Stomach (tissue), 8 donors: ENCODE measurements at regions not wholly inside any gene's neighbourhood (a gene's known extent, or its start where the extent isn't known, plus 50 kb on each side); places are given as distances from the start of the nearest gene placed in this dataset.

Source experiments
- DNase-seq, 2 donors: peaks; one replicate each; pipeline versions ENCODE4 v3.0.0 to v3.0.0-alpha.2; 2013 to 2019
- H3K27ac ChIP-seq, 5 donors: fragments of 200-600 bp in 4 of 5; sonication (generic) in 4 of 5; one replicate each; pipeline ENCODE4 v1.5.1; 2013 to 2019; ENCODE audit warnings: mild to moderate bottlenecking in 1 of 5, moderate library complexity in 1 of 5
- H3K27me3 ChIP-seq, 3 donors: fragments of 200-600 bp; sonication (generic); one replicate each; pipeline ENCODE4 v1.5.1; 2017 to 2019; ENCODE audit warnings: mixed run types in 1 of 3
- H3K36me3 ChIP-seq, 4 donors: fragments of 200-600 bp; sonication (generic); 1 replicate in 3 of 4; 2 replicates in 1 of 4; pipeline ENCODE4 v1.5.1; 2016 to 2019
- H3K4me1 ChIP-seq, 4 donors: fragments of 200-600 bp; sonication (generic); one replicate each; pipeline ENCODE4 v1.5.1; 2016 to 2019
- H3K4me3 ChIP-seq, 4 donors: fragments of 200-600 bp; sonication (generic) in 3 of 4; one replicate each; pipeline ENCODE4 v1.5.1; 2016 to 2019; ENCODE audit warnings: mild to moderate bottlenecking in 1 of 4
- H3K9me3 ChIP-seq, 4 donors: fragments of 200-600 bp; sonication (generic); one replicate each; pipeline ENCODE4 v1.5.1; 2016 to 2019
- EP300 ChIP-seq: sonication (generic); formaldehyde crosslinking; IDR thresholded peaks from one replicate; pipeline ENCODE4 v1.6.1; 2017; ENCODE audit warnings: antibody characterized with exemption
- POLR2A ChIP-seq, 4 donors: fragments of 450-650 bp; IDR thresholded peaks; one replicate each; pipeline ENCODE4 v1.6.1; 2016; ENCODE audit warnings: antibody characterized with exemption in 4 of 4, control low read depth in 2 of 4, mild to moderate bottlenecking in 1 of 4, moderate library complexity in 1 of 4
- POLR2AphosphoS5 ChIP-seq, 3 donors: sonication (generic); formaldehyde crosslinking; IDR thresholded peaks; one replicate each; pipeline ENCODE4 v1.6.1; 2016; ENCODE audit warnings: antibody characterized with exemption in 3 of 3
- WGBS, 5 donors: extraction: QIAGEN DNeasy Blood & Tissue Kit in 3 of 5; methylation state at CpG; one replicate each; pipeline versions ENCODE4 v1.1.5 to v1.1.7; 2013 to 2018; 5-methylcytosine and 5-hydroxymethylcytosine counted together
- intact Hi-C: fragments of 100-400 bp; cut with DNase I; formaldehyde crosslinking; loops from one replicate; pipeline ENCODE4 v1.15.1; 2023; ENCODE audit warnings: low total_unique reads
- TF ChIP-seq, protein P1 (sequence below), 7 experiments: fragments of 450-650 bp in 4 of 7; fragments of 200-600 bp in 3 of 7; sonication (generic) in 3 of 7; IDR thresholded peaks; one replicate each; pipeline ENCODE4 v1.5.1; 2016 to 2019; ENCODE audit warnings: antibody characterized with exemption in 7 of 7, control low read depth in 2 of 7, mild to moderate bottlenecking in 1 of 7
- donor health status: healthy with polysubstance abuse.
- donor health status: Bipolar disorder and iron deficiency.
- donor health status: healthy.

DNA sequence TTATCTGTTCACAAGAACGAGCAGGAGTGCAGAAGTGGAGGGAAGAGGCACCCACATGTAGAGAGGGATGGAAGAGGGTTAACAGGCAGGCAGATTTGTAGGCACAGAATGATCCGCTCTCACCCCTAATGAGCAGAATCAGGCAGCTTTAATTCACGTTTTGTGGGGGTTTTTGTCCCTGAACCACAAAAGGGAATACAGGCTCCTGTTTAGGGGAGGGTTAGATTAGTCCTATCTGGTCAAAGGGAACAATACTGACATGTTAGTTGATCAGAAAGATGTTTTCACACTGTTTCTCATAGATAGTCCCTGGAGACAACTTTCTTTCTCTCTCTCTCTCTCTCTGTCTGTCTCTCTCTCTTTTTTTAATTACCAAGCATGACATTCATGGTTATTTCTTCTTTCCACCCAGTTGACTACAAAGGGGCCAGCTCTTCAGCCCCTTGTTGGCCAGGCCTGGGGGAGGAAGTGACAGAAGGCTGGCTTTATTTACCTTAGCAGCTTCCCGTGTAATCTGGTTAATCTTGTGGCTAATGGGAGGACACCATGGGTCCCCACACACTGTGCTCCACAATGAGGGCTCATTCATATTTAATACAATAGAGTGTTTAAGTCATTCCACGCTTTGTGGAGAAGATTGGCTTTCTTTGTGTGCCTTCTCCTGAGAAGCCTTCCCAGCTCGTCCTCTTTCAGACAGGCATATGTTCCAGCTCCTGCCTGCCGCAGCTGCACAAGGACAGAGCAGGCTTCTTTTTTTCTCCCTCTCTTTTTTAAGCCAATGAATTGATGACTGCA is 958.8 kb downstream of the TFAP2A start:
- no peak for TF ChIP-seq POLR2A (IDR thresholded peaks at IDR 0.05)
- no peak for TF ChIP-seq POLR2AphosphoS5 (IDR thresholded peaks at IDR 0.05)
- TF ChIP-seq, protein P1, sequence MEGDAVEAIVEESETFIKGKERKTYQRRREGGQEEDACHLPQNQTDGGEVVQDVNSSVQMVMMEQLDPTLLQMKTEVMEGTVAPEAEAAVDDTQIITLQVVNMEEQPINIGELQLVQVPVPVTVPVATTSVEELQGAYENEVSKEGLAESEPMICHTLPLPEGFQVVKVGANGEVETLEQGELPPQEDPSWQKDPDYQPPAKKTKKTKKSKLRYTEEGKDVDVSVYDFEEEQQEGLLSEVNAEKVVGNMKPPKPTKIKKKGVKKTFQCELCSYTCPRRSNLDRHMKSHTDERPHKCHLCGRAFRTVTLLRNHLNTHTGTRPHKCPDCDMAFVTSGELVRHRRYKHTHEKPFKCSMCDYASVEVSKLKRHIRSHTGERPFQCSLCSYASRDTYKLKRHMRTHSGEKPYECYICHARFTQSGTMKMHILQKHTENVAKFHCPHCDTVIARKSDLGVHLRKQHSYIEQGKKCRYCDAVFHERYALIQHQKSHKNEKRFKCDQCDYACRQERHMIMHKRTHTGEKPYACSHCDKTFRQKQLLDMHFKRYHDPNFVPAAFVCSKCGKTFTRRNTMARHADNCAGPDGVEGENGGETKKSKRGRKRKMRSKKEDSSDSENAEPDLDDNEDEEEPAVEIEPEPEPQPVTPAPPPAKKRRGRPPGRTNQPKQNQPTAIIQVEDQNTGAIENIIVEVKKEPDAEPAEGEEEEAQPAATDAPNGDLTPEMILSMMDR (IDR thresholded peaks at IDR 0.05) = no peak
- TF ChIP-seq EP300 = no peak
- no peak overlapping the region for H3K4me3 ChIP-seq
- no peak overlapping the region for H3K27ac ChIP-seq
- DNase-seq = peak in 1 of 2 donors; percentile 7
- WGBS, 5 donors = 29 to 44% (median 32%) methylated on average over 7 of the region's 7 CpGs
- H3K27me3 ChIP-seq = no peaks in the 10 kb centered on the region
- no peaks in the 10 kb centered on the region for H3K36me3 ChIP-seq
- intact Hi-C loops = no loop called here
- H3K4me1 ChIP-seq = no peaks in the 10 kb centered on the region
- peaks cover 0 to 7% (median 6%) of the 10 kb centered on the region in 4 donors for H3K9me3 ChIP-seq

DNA sequence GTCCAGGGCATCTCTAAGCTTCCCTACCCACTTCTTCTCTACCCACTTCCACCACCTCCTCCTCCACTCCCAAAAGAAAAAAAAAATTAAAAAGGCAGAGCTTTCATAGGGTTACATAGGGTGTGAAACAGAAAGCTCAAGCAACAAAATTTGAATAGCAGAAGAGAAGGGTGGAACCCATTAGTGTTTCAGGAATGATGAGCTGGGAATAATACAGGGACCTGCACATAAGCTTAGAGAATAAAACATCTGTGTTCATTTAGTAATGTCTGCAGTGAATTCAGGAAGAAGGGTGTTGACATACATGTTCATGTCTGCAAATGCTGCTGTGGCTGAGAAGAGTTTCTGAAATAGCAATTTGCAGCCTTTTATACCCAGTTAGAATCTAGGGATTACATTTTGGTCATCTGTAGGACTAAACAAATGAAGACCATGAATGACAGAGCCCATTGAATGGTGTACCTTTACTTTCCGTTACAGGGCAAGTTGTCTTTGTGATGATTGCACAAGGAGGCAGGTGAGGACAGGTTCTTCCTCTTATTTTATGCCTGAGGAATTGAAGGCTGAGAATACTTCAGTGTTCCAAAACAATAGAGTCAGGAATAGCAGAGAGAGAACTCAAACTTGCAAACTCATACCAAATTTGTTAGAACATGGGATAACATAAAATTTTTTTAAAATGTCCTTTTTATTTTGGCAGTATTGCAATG is 975.1 kb downstream of the TFAP2A start:
- Histone ChIP-seq H3K4me1 (no peaks in the 10 kb centered on the region), H3K4me3 (no peak overlapping the region), H3K27me3 (no peaks in the 10 kb centered on the region), H3K9me3 (peaks cover 3 to 12% (median 11%) of the 10 kb centered on the region in 4 donors), H3K27ac (no peak overlapping the region), H3K36me3 (no peaks in the 10 kb centered on the region)
- DNase-seq = no peak
- 73 to 94% (median 86%) methylated on average over 1 of the region's 1 CpG for WGBS, 5 donors
- TF ChIP-seq POLR2A (IDR thresholded peaks at IDR 0.05) (no peak), POLR2AphosphoS5 (IDR thresholded peaks at IDR 0.05) (no peak), EP300 (no peak)
- TF ChIP-seq, protein P1 (IDR thresholded peaks at IDR 0.05) = no peak
- intact Hi-C loops = no loop called here

DNA sequence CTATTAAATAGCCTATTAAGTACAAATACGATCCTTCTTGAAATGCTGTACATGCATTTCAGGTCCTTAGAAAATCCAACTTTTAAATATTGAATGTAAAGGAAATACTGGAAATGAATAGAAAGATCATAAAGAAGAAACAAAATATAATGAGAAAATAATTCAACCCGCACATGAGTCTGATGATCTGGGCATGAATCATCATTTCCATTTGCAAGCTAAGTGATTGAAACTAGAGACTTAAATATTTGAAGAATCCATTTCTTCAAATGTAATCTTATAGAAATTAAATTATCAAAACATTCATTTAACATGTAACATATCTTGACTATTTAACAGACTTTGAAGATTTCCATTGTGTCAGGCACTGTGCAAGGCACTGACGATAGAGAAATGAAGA is 977.0 kb downstream of the TFAP2A start:
- TF ChIP-seq, protein P1 (IDR thresholded peaks at IDR 0.05) = no peak
- TF ChIP-seq POLR2A (IDR thresholded peaks at IDR 0.05) (no peak), EP300 (no peak), POLR2AphosphoS5 (IDR thresholded peaks at IDR 0.05) (no peak)
- intact Hi-C loops = no loop called here
- Histone ChIP-seq H3K9me3 (no peaks in the 10 kb centered on the region), H3K4me1 (no peaks in the 10 kb centered on the region), H3K4me3 (no peak overlapping the region), H3K36me3 (no peaks in the 10 kb centered on the region), H3K27me3 (no peaks in the 10 kb centered on the region), H3K27ac (no peak overlapping the region)
- 90 to 98% (median 94%) methylated on average over 3 of the region's 3 CpGs for WGBS, 5 donors
- no peak for DNase-seq

DNA sequence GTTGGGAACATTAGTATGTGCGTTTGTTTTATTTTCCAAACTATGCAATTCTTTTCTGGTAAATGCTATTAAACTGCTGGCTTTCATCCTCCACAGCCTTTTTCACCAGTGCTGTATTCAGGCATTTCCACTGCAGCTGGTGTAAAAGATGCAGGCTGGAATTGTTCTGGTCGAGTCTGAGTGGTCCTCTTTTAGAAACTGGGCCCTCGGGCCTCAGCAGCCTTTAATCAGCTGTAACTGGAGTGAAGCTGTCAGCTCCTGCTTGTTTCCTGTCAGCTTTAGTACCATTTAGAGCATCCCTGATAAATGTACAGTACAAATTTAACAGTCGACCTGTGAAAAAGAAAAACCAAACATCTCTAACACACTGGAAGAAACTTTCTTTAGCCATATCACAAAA is 979.6 kb downstream of the TFAP2A start:
- no peak for DNase-seq
- Histone ChIP-seq H3K36me3 (no peaks in the 10 kb centered on the region), H3K27me3 (no peaks in the 10 kb centered on the region), H3K27ac (no peak overlapping the region), H3K4me3 (no peak overlapping the region), H3K4me1 (no peaks in the 10 kb centered on the region), H3K9me3 (no peaks in the 10 kb centered on the region)
- WGBS, 5 donors = 53 to 68% (median 63%) methylated on average over 4 of the region's 4 CpGs
- TF ChIP-seq POLR2A (IDR thresholded peaks at IDR 0.05) (no peak), POLR2AphosphoS5 (IDR thresholded peaks at IDR 0.05) (no peak), EP300 (no peak)
- TF ChIP-seq, protein P1 (IDR thresholded peaks at IDR 0.05) = no peak
- intact Hi-C loops = no loop called here
